Left renal pelvis (tissue), 4 donors: ENCODE measurements at regions not wholly inside any gene's neighbourhood (a gene's known extent, or its start where the extent isn't known, plus 50 kb on each side); places are given as distances from the start of the nearest gene placed in this dataset.

Experiments used
- DNase-seq, 4 donors: peaks; one replicate each; pipeline ENCODE4 v3.0.0-alpha.2; 2013; ENCODE audit warnings: low read depth in 4 of 4, low spot score in 3 of 4

GRCh38 chr13:109646423-109646822 is 140.0 kb downstream of the IRS2 start:
- no peak for DNase-seq

- no peak for DNase-seq
Observed at GRCh38 chr13:109645831-109646230, 140.6 kb downstream of the IRS2 start.

- no peak for DNase-seq
Observed at GRCh38 chr13:109644956-109645355, 141.4 kb downstream of the IRS2 start.

- no peak for DNase-seq
Observed at GRCh38 chr13:109644069-109644750, 142.2 kb downstream of the IRS2 start.

- DNase-seq: no peak
Observed at GRCh38 chr13:109642358-109642757, 144.0 kb downstream of the IRS2 start.

GRCh38 chr13:109636736-109637135 is 149.6 kb downstream of the IRS2 start:
- no peak for DNase-seq

- no peak for DNase-seq
Observed at GRCh38 chr13:109631069-109631468, 155.3 kb downstream of the IRS2 start.

- DNase-seq: no peak
Observed at GRCh38 chr13:109630271-109630670, 156.1 kb downstream of the IRS2 start.

- DNase-seq: no peak
Observed at GRCh38 chr13:109629737-109630136, 156.6 kb downstream of the IRS2 start.

- no peak for DNase-seq
Observed at GRCh38 chr13:109628251-109628699, 158.1 kb downstream of the IRS2 start.

GRCh38 chr13:109627649-109628048 is 158.7 kb downstream of the IRS2 start:
- no peak for DNase-seq

- DNase-seq: no peak
Observed at GRCh38 chr13:109626386-109627171, 159.8 kb downstream of the IRS2 start.

GRCh38 chr13:109625156-109625555 is 161.2 kb downstream of the IRS2 start:
- no peak for DNase-seq

- no peak for DNase-seq
Observed at GRCh38 chr13:109622006-109622405, 164.4 kb downstream of the IRS2 start.

- no peak for DNase-seq
Observed at GRCh38 chr13:109615721-109616420, 170.5 kb downstream of the IRS2 start.

- DNase-seq: no peak
Observed at GRCh38 chr13:109611912-109612691, 174.3 kb downstream of the IRS2 start.

GRCh38 chr13:109610517-109610916 is 175.9 kb downstream of the IRS2 start:
- DNase-seq: no peak

- peak in 2 of 4 donors; percentile 11 to 12 for DNase-seq
Observed at GRCh38 chr13:109608503-109608902, 177.9 kb downstream of the IRS2 start.

- DNase-seq: no peak
Observed at GRCh38 chr13:109608059-109608458, 178.3 kb downstream of the IRS2 start.

GRCh38 chr13:109606520-109606919 is 179.9 kb downstream of the IRS2 start:
- no peak for DNase-seq

- DNase-seq: no peak
Observed at GRCh38 chr13:109605846-109606245, 180.5 kb downstream of the IRS2 start.
